Embryonic facial prominence (tissue), 1 donor: ENCODE measurements at regions not wholly inside any gene's neighbourhood (a gene's known extent, or its start where the extent isn't known, plus 50 kb on each side); places are given as distances from the start of the nearest gene placed in this dataset.
"Not testable (repeated sequence)": the region's sequence is repeated elsewhere in the genome, so short reads cannot be mapped to it uniquely, and the experiment has no call there.

ENCODE experiments used
- DNase-seq: peaks from one replicate; pipeline ENCODE4 v3.0.0-alpha.2; 2016; ENCODE audit errors: extremely low spot score

- DNase-seq: no peak
Measured at GRCh38 chr2:142757111-142757510, 120.4 kb upstream of the KYNU start.

GRCh38 chr2:142756430-142756829, 121.0 kb upstream of the KYNU start:
- DNase-seq: no peak

- DNase-seq: no peak
Measured at GRCh38 chr2:142755191-142755590, 122.3 kb upstream of the KYNU start.

- DNase-seq: no peak
Measured at GRCh38 chr2:142754182-142754581, 123.3 kb upstream of the KYNU start.

- DNase-seq: no peak
Measured at GRCh38 chr2:142750858-142751257, 126.6 kb upstream of the KYNU start.

GRCh38 chr2:142748559-142749099, 128.8 kb upstream of the KYNU start:
- DNase-seq: no peak

GRCh38 chr2:142745691-142746090, 131.8 kb upstream of the KYNU start:
- no peak for DNase-seq

- DNase-seq: no peak
Measured at GRCh38 chr2:142742371-142743214, 134.9 kb upstream of the KYNU start.

GRCh38 chr2:142741764-142742269, 135.6 kb upstream of the KYNU start:
- DNase-seq: no peak

GRCh38 chr2:142734770-142735169, 142.7 kb upstream of the KYNU start:
- no peak for DNase-seq

- DNase-seq: no peak
Measured at GRCh38 chr2:142734231-142734630, 143.2 kb upstream of the KYNU start.

GRCh38 chr2:142729814-142730213, 147.7 kb upstream of the KYNU start:
- not testable (repeated sequence) for DNase-seq

- DNase-seq: not testable (repeated sequence)
Measured at GRCh38 chr2:142727821-142728478, 149.5 kb upstream of the KYNU start.

GRCh38 chr2:142725386-142725785, 152.1 kb upstream of the KYNU start:
- no peak for DNase-seq

- DNase-seq: no peak
Measured at GRCh38 chr2:142724713-142725349, 152.6 kb upstream of the KYNU start.

- DNase-seq: no peak
Measured at GRCh38 chr2:142724186-142724585, 153.3 kb upstream of the KYNU start.

- DNase-seq: no peak
Measured at GRCh38 chr2:142723236-142723635, 154.2 kb upstream of the KYNU start.

GRCh38 chr2:142722569-142722968, 154.9 kb upstream of the KYNU start:
- no peak for DNase-seq

GRCh38 chr2:142722086-142722485, 155.4 kb upstream of the KYNU start:
- DNase-seq: no peak

- DNase-seq: no peak
Measured at GRCh38 chr2:142721015-142721414, 156.4 kb upstream of the KYNU start.

GRCh38 chr2:142718576-142719155, 158.8 kb upstream of the KYNU start:
- no peak for DNase-seq
